Esophagus squamous epithelium (tissue), 4 donors: ENCODE measurements at regions not wholly inside any gene's neighbourhood (a gene's known extent, or its start where the extent isn't known, plus 50 kb on each side); places are given as distances from the start of the nearest gene placed in this dataset.

Experiments
- POLR2A ChIP-seq, 4 donors: fragments of 450-650 bp; IDR thresholded peaks; one replicate each; pipeline ENCODE4 v1.6.1; 2017; ENCODE audit warnings: antibody characterized with exemption in 4 of 4, mild to moderate bottlenecking in 4 of 4, moderate library complexity in 3 of 4
- TF ChIP-seq, protein P1 (sequence below), 6 experiments: fragments of 450-650 bp in 4 of 6; fragments of 200-600 bp in 2 of 6; sonication (generic) in 2 of 6; IDR thresholded peaks; one replicate each; pipeline ENCODE4 v1.5.1; 2016 to 2019; ENCODE audit warnings: antibody characterized with exemption in 6 of 6, mild to moderate bottlenecking in 4 of 6, moderate library complexity in 4 of 6

DNA sequence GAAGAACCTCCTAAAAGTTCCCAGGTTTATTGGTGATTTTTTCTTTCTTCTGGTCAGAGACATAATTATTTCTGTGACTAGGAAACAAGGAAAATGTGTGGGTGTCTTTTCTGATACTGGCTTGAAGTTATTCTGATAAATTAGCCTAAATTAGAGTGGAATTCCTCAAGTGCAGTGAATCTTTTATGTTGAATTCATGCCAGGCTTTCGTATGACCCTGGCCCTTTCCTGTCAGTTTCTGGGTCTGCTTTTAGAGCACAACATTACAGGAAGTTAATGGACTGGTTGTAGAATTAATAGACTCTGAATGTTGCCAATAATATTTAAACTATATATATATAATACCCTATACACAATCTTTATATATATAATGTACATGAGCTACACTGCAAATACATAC is 230.6 kb upstream of the KIAA1217 start:
- no peak for TF ChIP-seq POLR2A (IDR thresholded peaks at IDR 0.05)
- TF ChIP-seq, protein P1, sequence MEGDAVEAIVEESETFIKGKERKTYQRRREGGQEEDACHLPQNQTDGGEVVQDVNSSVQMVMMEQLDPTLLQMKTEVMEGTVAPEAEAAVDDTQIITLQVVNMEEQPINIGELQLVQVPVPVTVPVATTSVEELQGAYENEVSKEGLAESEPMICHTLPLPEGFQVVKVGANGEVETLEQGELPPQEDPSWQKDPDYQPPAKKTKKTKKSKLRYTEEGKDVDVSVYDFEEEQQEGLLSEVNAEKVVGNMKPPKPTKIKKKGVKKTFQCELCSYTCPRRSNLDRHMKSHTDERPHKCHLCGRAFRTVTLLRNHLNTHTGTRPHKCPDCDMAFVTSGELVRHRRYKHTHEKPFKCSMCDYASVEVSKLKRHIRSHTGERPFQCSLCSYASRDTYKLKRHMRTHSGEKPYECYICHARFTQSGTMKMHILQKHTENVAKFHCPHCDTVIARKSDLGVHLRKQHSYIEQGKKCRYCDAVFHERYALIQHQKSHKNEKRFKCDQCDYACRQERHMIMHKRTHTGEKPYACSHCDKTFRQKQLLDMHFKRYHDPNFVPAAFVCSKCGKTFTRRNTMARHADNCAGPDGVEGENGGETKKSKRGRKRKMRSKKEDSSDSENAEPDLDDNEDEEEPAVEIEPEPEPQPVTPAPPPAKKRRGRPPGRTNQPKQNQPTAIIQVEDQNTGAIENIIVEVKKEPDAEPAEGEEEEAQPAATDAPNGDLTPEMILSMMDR (IDR thresholded peaks at IDR 0.05): no peak
